ENCODE measurements at regions not wholly inside any gene's neighbourhood (a gene's known extent, or its start where the extent isn't known, plus 50 kb on each side); places are given as distances from the start of the nearest gene placed in this dataset.
A peak's percentile ranks its signal among the peaks of the same experiment; 100 is the strongest.

GRCh38 chr12:63353559-63353958, 202.6 kb upstream of the AVPR1A start:
- H3K4me2 ChIP-seq (ENCODE audit: low read depth, low read length), result no peak overlapping the region
- no peaks in the 10 kb centered on the region for H3K79me1 ChIP-seq (ENCODE audit: low read depth in 1 of 2, low read length in 2 of 2)
- no peak overlapping the region for H2BK20ac ChIP-seq (ENCODE audit: low read depth, low read length)
- ATAC-seq (ENCODE audit: low read depth) (no peak), DNase-seq (peak; percentile 2)
- no peak overlapping the region for H3K27ac ChIP-seq (ENCODE audit: insufficient read depth, low read length)
- H2BK15ac ChIP-seq (ENCODE audit: low read depth, low read length), result no peak overlapping the region
- in situ Hi-C loops (cut with MboI; ENCODE audit: low sequenced_read_pairs), result no loop called here
- no peak overlapping the region for H3K4ac ChIP-seq (ENCODE audit: low read depth, low read length)
- no peak overlapping the region for H3K4me3 ChIP-seq (ENCODE audit: insufficient read depth, low read depth, low read length)
- H3K9ac ChIP-seq (ENCODE audit: low read depth, low read length), result no peak overlapping the region
- H3K4me1 ChIP-seq (ENCODE audit: control insufficient read depth, insufficient read depth, low read length), result no peaks in the 10 kb centered on the region
- H2BK120ac ChIP-seq (ENCODE audit: low read depth, low read length), result no peak overlapping the region
- intact Hi-C loops (cut with micrococcal nuclease), result no loop called here
- H4K20me1 ChIP-seq (ENCODE audit: insufficient read depth, low read length), result no peaks in the 10 kb centered on the region
- H3K9me3 ChIP-seq (ENCODE audit: control insufficient read depth, insufficient read depth, low read length), result no peaks in the 10 kb centered on the region
- BruUV-seq (replicated peaks), result no TSS peak
- no peak overlapping the region for H4K8ac ChIP-seq (ENCODE audit: low read depth in 2 of 2, low read length in 2 of 2)
- no peak overlapping the region for H4K5ac ChIP-seq (ENCODE audit: low read depth, low read length)
- dilution Hi-C loops (cut with HindIII; ENCODE audit: low sequenced_read_pairs, unreplicated experiment), result no loop called here
- POLR2A ChIA-PET (ENCODE audit: unreplicated experiment), result no interaction called here
- H4K91ac ChIP-seq (ENCODE audit: insufficient read depth, low read depth, low read length), result no peak overlapping the region
- no peak overlapping the region for H3K18ac ChIP-seq (ENCODE audit: low read depth, low read length)
- no peaks in the 10 kb centered on the region for H3K9me1 ChIP-seq (ENCODE audit: insufficient read depth, low read length)
- H3K36me3 ChIP-seq (ENCODE audit: control insufficient read depth, insufficient read depth, low read length), result no peaks in the 10 kb centered on the region
- CTCF ChIA-PET, result interaction anchor here (1.1 kb wide), 1 partner anchor 67 kb away, joined by 3 read pairs; no protein-coding TSS in a partner anchor
- H2AK9ac ChIP-seq (replicated peaks; ENCODE audit: low read depth, low read length, poor library complexity), result no peak overlapping the region
- TF ChIP-seq MAFK (IDR thresholded peaks at IDR 0.05; ENCODE audit: low read depth, low read length) (no peak), MAZ (IDR thresholded peaks at IDR 0.05; ENCODE audit: borderline replicate concordance, low read depth, low read length) (no peak), BHLHE40 (IDR thresholded peaks at IDR 0.05; ENCODE audit: low read depth, low read length) (no peak), RAD21 (IDR thresholded peaks at IDR 0.05; ENCODE audit: low read length) (no peak), USF2 (IDR thresholded peaks at IDR 0.05; ENCODE audit: low read depth, low read length) (no peak), SMC3 (IDR thresholded peaks at IDR 0.05; ENCODE audit: low read depth, low read length) (no peak), RCOR1 (IDR thresholded peaks at IDR 0.05; ENCODE audit: insufficient replicate concordance, low read length) (no peak), NFE2L2 (IDR thresholded peaks at IDR 0.05; ENCODE audit: low read depth, low read length) (no peak), CTCF (conservative IDR thresholded peaks at IDR 0.05; ENCODE audit: low read depth, low read length) (no peak), POLR2A (IDR thresholded peaks at IDR 0.05; ENCODE audit: low read depth, low read length) (no peak), FOS (IDR thresholded peaks at IDR 0.05; ENCODE audit: low read depth, low read length) (no peak), MXI1 (IDR thresholded peaks at IDR 0.05; ENCODE audit: borderline replicate concordance, low read depth, low read length) (no peak)
- no peak overlapping the region for H2BK5ac ChIP-seq (ENCODE audit: low read depth, low read length, poor library complexity, severe bottlenecking)
- no peak overlapping the region for H2AK5ac ChIP-seq (ENCODE audit: low read depth, low read length)
- no peaks in the 10 kb centered on the region for H3K27me3 ChIP-seq (ENCODE audit: control insufficient read depth, insufficient read depth, low read length)
- WGBS, 2 experiments (ENCODE audit: extremely low coverage in 2 of 2, insufficient read length in 1 of 2), result no CpG with 5 or more reads among the region's 1 CpG
- H3K56ac ChIP-seq (ENCODE audit: extremely low read depth, insufficient read depth, low read length), result no peak overlapping the region
- H3K23ac ChIP-seq (ENCODE audit: low read depth, low read length), result no peak overlapping the region
- H2AFZ ChIP-seq (replicated peaks; ENCODE audit: low read length, poor library complexity), result no peak overlapping the region
- no peak overlapping the region for H3K14ac ChIP-seq (replicated peaks; ENCODE audit: low read depth, low read length)
